ENCODE measurements at regions not wholly inside any gene's neighbourhood (a gene's known extent, or its start where the extent isn't known, plus 50 kb on each side); places are given as distances from the start of the nearest gene placed in this dataset.

- FAIRE-seq = peak; percentile 99
Observed at GRCh38 chr9:3732077-3733038, 206.6 kb upstream of the RFX3 start.

DNA sequence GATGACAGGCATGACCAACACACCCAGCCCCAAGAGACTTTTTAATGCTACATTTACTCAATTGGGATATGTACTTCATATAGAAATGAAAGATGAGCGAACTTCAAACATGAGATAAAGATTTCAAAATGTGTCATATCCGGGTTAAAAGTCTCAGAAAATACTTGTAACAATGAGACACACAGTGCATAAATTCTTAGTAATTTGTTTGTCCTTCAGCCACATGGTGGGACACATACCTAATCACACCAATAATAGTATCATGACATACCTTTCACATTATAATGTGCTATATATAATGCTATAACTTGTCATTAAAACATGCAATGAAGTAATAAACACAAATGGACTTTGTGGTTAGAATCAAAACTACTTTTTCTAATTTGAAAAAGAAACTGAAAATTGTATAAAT lies 204.7 kb upstream of the RFX3 start:
- peak; percentile 76 for FAIRE-seq

DNA sequence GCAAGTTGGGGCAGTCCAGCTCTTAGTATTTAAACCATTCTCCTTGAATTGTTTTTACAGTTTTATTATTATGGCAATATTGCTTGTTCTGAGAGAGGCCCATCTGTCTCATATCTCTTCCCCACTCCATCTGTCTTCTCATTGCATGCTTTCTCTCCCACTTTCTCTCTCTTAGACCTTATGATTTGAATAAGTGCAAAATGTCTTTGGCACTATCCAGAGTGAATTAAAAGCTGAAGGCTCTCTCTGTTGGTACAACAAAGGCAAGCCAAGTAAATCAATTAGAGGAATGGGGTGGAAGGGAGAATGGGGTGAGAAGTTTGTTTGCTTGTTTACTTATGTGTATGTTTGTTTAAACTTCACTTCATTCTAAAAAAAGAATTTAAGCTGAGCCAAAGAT lies 195.3 kb upstream of the RFX3 start:
- FAIRE-seq = no peak

DNA sequence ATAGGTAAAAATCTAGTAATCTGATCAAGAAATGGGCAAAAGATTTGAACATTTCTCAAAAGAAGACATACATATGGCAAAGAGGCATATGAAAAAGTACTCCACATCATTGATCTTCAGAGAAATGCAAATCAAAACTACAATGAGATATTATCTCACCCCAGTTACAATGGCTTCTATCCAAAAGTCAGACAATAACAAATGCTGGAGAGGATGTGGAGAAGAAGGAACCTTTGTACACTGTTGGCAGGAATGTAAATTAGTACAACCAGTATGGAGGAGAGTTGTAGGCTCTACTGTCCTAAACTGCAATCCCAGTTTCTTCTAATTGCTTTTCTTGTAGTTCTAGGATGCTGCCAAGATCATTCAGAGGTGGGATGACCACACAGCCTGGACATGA lies 193.5 kb upstream of the RFX3 start:
- FAIRE-seq = no peak

DNA sequence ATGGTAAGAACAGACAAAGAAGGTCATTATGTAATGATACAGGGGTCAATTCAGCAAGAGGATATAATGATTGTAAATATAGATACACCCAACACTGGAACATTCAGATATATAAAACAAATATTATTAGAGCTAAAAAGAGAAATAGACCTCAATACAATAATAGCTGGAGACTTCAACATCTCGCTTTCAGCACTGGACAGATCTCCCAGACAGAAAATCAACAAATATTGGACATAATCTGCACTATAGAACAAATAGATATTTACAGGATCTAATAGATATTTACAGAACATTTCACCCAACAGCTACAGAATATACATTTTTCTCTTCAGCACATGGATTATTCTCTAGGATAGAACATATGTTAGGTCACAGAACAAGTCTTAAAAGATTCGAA lies 190.6 kb upstream of the RFX3 start:
- FAIRE-seq = peak; percentile 44

GRCh38 chr9:3708751-3709150 lies 182.9 kb upstream of the RFX3 start:
- FAIRE-seq = no peak

GRCh38 chr9:3704890-3705289 lies 179.1 kb upstream of the RFX3 start:
- no peak for FAIRE-seq

DNA sequence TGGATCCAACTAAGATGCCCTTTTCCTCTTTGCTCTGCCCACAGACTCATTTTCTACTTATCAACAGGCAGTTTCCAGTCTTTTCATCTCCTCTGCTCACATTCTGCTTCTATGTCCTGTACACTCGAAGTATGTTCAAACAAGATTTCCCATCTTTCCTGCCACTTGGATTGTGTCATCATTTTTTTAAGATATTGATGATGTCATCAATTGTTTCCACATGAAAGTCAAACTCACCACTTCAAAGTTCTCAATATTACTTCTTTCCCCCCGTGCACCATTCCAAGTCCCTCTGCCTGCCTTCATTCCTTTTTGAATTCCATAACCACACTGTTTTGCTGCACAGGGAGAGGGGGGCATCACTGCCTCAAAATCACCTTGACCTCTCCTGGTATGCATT lies 175.0 kb upstream of the RFX3 start:
- no peak for FAIRE-seq

- no peak for FAIRE-seq
Observed at GRCh38 chr9:3699883-3700282, 174.1 kb upstream of the RFX3 start.

- no peak for FAIRE-seq
Observed at GRCh38 chr9:3698531-3698930, 172.7 kb upstream of the RFX3 start.

DNA sequence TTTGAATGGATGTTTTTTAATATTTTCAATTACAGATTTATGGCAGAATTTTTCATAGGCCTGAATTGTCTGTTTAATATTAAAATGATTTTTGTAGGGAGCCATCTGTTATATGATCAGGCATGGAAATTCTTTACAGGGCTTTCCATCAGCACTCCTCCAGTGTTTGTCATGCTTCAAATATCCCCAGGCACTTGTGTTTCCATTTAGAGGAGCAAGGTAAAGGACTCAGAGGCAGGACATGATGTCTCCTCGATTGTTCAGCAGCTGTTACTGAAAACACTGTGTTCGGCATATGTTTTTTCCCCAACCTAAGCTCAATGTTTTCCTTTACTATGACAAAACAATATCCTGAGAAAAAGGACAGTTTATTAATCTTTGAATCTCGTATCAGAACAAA lies 172.3 kb upstream of the RFX3 start:
- no peak for FAIRE-seq

DNA sequence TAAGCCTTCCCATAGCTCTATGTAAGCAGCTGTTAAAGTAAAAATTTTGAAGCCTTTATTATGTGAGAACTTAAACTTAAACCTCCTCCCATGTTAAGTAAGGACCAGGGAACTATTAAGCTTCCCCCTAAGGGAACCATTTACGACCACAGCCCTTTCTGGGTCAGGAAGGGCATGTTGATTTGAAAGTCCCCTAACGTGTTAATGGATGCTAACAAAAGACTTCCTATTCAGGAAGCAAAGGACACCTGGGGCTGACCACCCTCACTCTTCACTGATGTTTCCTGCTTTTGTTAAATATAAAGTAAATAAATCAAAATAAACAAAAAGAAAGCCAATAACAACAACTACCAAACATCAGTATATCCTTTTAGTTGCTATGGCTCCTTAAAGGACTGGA lies 170.6 kb upstream of the RFX3 start:
- no peak for FAIRE-seq

DNA sequence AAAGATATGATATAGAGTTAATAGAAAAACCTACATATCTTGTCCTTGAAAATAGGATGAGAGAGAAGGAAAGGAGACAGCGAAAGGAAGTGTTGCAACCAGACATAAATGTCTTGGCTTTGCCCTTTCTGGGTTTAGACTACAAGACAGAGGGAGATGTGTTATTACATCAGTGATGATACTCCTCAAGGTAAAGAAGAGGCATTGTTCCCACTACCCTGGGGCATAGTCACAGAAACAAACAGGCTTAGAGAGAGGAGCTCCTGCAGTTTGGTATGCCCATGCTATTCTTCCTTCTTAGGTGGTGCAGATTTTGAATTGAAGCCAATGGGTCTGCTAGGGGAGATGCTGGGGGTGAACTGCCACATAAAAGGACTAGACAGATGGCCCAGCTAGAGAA lies 166.8 kb upstream of the RFX3 start:
- FAIRE-seq = no peak

GRCh38 chr9:3689555-3689954 lies 163.8 kb upstream of the RFX3 start:
- FAIRE-seq = no peak

DNA sequence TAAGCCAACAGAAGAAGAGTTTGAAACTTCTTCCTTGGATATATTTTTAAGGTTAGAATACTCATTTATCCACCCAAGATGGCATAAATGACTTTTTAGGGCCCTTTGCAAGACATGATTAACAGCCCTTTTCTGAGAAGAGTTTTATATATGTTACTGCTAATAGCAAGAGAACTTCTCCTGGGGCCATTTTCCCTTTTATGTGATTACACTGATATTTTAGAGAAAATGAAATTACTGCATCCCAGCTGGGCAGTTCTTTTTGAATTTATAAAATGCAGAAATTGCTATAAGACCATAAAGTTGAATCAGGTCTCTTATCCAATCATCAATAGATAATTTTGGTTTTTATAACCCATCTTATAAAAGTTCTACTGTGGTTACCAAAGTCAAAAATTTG lies 161.3 kb upstream of the RFX3 start:
- no peak for FAIRE-seq

DNA sequence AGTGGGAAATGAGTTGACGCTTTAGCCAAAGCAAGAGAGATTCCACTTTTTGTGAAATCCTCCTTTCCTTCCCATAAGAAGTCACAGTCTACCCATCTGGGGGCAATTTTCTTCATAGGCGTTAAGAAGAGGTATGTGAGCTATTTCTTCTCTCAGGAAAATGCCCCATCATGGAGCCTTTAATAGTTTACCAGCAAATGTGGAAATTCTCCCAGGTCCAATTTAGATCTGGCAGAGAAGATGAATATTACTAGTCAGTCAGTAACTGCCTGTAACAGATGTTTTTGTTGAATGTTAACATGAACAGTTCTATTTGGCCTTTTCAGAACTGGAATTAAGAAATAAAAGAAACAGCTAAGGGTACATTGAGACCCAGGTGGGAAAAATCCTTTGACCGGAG lies 156.4 kb upstream of the RFX3 start:
- no peak for FAIRE-seq

- peak; percentile 37 for FAIRE-seq
Observed at GRCh38 chr9:3677541-3677940, 151.7 kb upstream of the RFX3 start.

DNA sequence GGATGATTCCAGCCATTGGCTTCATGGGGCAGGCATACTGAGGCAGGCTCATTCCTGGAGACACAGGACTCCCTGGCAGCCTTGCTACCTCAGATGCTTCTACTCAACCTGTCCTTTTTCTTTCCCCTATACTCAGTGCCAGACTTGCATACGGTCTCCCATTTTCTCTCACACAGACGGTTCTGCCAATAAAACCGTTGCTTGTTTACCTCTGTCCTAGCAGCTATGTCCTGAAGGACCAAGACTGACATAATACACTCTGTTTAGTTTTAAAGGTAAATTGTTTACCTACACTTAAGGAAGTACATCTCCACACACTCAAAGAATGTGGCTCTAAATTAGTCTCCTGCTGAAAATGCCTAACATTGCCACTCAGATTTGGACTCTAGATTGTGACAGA lies 151.0 kb upstream of the RFX3 start:
- FAIRE-seq = peak; percentile 97

DNA sequence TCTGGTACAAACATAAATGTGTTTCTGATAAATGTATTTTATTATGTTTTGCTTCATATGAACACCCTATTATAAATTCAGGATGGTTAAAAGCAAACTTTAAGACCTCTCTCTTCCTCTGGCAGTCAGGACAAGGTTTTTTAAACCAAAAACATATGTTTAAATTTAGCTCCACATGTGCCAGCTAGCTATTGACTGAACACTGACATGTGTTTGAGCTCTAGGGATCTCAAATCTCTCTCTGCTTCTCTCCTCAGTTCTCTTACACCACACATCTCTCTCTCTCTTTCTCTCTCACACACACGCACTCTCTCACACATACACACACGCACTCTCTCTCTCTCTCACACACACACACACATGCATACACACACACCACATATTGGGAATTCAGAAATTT lies 150.1 kb upstream of the RFX3 start:
- no peak for FAIRE-seq

GRCh38 chr9:3674561-3674960 lies 148.8 kb upstream of the RFX3 start:
- FAIRE-seq = no peak

GRCh38 chr9:3672399-3672798 lies 146.6 kb upstream of the RFX3 start:
- FAIRE-seq = no peak

- FAIRE-seq = no peak
Observed at GRCh38 chr9:3664044-3664443, 138.2 kb upstream of the RFX3 start.

GRCh38 chr9:3662671-3663070 lies 136.9 kb upstream of the RFX3 start:
- FAIRE-seq = no peak

DNA sequence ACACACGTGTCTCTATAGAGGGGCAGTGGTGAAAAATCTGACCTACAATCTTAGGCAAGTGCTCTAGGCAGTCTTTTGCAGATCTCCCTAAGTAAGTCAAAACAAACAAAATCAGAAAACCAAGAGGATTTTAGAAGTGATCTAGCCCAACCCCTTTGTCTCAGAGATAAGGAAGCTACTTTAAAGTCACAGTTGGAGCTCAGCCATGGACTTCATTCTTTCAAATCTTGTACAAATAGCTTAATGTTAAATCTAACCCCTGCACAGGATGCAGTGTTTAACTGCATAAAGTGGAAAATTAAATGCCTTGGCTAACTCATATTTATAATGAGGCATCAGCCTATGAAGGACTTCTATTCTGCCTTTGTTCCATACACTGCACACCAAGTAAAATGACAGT lies 135.1 kb upstream of the RFX3 start:
- no peak for FAIRE-seq

- no peak for FAIRE-seq
Observed at GRCh38 chr9:3659647-3660046, 133.8 kb upstream of the RFX3 start.

All from G401.6 (cell line).